ENCODE measurements at regions not wholly inside any gene's neighbourhood (a gene's known extent, or its start where the extent isn't known, plus 50 kb on each side); places are given as distances from the start of the nearest gene placed in this dataset.

DNA sequence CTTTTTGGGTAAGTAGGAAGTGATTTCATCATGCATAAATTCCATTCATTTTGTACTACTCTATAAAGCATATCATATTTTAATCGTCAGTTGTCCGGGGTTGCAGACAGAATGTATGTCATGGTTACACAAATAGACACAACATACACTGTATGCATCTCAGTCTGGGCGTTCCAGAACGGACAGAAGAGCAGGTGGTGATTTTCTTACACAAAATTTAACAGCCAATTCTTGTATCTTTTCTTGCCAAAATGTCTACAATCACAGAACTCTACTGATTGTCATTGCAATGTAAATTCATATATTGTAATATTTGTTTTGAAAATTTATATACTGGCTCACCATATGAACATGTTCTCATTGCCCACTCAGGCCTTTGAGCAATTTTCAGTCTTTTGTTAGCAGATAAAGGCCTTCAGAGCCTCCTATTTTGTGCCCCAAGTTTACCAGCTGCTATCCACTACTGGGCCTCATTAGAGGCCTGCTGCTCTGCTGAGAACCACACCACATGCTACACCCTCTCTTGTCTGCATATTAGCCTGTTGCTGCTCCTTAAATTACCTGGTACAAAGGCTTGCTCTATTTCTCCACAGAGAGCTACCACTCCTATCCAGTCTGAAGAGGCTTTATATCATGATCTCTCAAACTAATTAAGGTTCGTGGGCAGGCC lies 61.5 kb downstream of the PRDM13 start:
- TF ChIP-seq EGR1 (IDR thresholded peaks at IDR 0.05) (no peak), FOXM1 (IDR thresholded peaks at IDR 0.05; ENCODE audit: borderline replicate concordance, low read depth) (no peak), ZBTB7A (IDR thresholded peaks at IDR 0.05; ENCODE audit: low read depth) (no peak), RAD21 (IDR thresholded peaks at IDR 0.05; ENCODE audit: low read depth) (no peak), TCF12 (IDR thresholded peaks at IDR 0.05; ENCODE audit: low read depth) (no peak), TAF1 (IDR thresholded peaks at IDR 0.05; ENCODE audit: low read depth) (no peak), NFIC (IDR thresholded peaks at IDR 0.05) (no peak), YY1 (IDR thresholded peaks at IDR 0.05; ENCODE audit: low read depth) (no peak), TEAD4 (IDR thresholded peaks at IDR 0.05) (no peak), CEBPB (IDR thresholded peaks at IDR 0.05) (no peak), CREB1 (IDR thresholded peaks at IDR 0.05; ENCODE audit: low read depth) (no peak), MAX (IDR thresholded peaks at IDR 0.05) (no peak), EP300 (IDR thresholded peaks at IDR 0.05; ENCODE audit: borderline replicate concordance) (no peak), REST (IDR thresholded peaks at IDR 0.05; ENCODE audit: low read depth) (no peak)
- TF ChIP-seq, protein P1, sequence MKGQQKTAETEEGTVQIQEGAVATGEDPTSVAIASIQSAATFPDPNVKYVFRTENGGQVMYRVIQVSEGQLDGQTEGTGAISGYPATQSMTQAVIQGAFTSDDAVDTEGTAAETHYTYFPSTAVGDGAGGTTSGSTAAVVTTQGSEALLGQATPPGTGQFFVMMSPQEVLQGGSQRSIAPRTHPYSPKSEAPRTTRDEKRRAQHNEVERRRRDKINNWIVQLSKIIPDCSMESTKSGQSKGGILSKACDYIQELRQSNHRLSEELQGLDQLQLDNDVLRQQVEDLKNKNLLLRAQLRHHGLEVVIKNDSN (IDR thresholded peaks at IDR 0.05), result no peak

DNA sequence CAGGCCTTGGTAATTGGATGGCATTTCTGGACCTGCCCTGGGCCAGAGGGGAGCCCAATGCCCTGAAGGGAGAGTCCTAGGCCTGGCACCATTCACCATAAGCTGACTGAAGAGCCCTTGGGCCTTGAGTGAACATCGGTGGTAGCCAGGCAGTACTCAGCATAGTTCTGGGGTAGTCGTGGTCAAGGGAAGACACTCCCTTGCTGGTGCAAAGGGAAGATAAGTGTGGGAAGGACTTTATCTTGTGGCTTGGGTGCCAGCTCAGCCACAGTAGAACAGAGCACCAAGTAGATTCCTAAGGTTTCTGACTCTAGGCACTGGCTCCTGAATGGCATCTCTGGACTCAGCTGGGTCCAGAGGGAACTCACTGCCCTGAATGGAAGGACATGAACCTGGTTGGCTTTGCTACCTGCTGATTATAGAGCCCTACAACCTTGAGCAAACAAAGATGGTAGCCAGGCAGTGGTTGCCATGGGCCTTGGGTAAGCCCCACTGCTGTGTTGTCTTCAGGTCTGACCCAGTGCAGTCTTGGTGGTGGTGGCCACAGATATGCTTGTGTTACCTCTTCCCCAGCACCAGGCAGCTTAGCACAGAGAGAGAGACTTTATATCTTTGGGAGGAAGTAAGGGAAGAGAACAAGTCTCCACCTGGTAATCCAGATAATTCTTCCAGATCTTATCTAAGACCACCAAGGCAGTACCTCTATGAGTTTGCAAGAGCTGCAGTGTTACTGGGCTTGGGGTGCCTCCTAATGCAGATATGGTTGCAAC lies 83.5 kb downstream of the PRDM13 start:
- TF ChIP-seq CREB1 (IDR thresholded peaks at IDR 0.05; ENCODE audit: low read depth) (no peak), TEAD4 (IDR thresholded peaks at IDR 0.05) (no peak), NFIC (IDR thresholded peaks at IDR 0.05) (no peak), TAF1 (IDR thresholded peaks at IDR 0.05; ENCODE audit: low read depth) (no peak), ZBTB7A (IDR thresholded peaks at IDR 0.05; ENCODE audit: low read depth) (no peak), RAD21 (IDR thresholded peaks at IDR 0.05; ENCODE audit: low read depth) (no peak), REST (IDR thresholded peaks at IDR 0.05; ENCODE audit: low read depth) (no peak), EGR1 (IDR thresholded peaks at IDR 0.05) (no peak), MAX (IDR thresholded peaks at IDR 0.05) (no peak), TCF12 (IDR thresholded peaks at IDR 0.05; ENCODE audit: low read depth) (no peak), FOXM1 (IDR thresholded peaks at IDR 0.05; ENCODE audit: borderline replicate concordance, low read depth) (no peak), YY1 (IDR thresholded peaks at IDR 0.05; ENCODE audit: low read depth) (no peak), EP300 (IDR thresholded peaks at IDR 0.05; ENCODE audit: borderline replicate concordance) (no peak), CEBPB (IDR thresholded peaks at IDR 0.05) (no peak)
- TF ChIP-seq, protein P1 (IDR thresholded peaks at IDR 0.05), result no peak

DNA sequence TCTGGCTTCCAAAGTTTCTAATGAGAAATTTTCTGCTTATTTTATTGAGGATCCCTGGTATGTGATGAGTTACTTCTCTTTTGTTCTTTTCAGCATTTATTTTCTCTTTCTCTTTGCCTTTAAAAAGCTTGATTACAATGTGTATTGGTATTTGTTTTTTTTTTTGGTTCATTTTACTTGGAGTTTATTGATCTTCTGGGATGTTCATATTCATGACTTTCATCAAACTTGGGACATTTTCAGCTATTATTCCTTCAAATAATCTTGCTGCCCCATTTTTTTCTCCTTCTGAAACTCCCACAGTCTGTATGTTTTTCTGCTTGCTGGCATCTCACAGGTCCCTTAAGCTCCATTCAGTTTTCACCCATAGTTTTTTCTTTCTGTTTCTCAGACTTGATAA lies 102.4 kb downstream of the PRDM13 start:
- TF ChIP-seq TCF12 (IDR thresholded peaks at IDR 0.05; ENCODE audit: low read depth), result no peak
- no peak for TF ChIP-seq CEBPB (IDR thresholded peaks at IDR 0.05)
- no peak for TF ChIP-seq CREB1 (IDR thresholded peaks at IDR 0.05; ENCODE audit: low read depth)
- TF ChIP-seq MAX (IDR thresholded peaks at IDR 0.05), result no peak
- no peak for TF ChIP-seq REST (IDR thresholded peaks at IDR 0.05; ENCODE audit: low read depth)
- TF ChIP-seq, protein P1 (IDR thresholded peaks at IDR 0.05), result no peak
